ENCODE measurements at regions not wholly inside any gene's neighbourhood (a gene's known extent, or its start where the extent isn't known, plus 50 kb on each side); places are given as distances from the start of the nearest gene placed in this dataset.

DNA sequence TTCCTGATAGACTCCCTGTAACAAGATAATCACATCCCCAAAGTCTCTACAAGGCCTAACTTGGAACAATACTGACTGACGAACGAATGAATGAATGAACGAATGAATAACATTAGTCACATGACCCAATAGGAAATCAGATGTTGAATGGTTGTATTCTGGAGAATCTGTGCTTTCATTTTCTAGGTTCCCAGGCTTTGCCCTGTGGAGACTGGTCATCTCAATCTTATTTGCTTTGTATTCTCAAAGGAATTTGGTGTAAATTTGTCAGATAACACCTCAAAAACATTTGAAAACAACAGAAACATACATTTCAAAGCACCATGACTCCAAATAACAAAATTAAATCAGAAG lies 69.6 kb upstream of the COL1A2 start:
- no peak for TF ChIP-seq POLR2AphosphoS5 (IDR thresholded peaks at IDR 0.05)
- TF ChIP-seq, protein P1, sequence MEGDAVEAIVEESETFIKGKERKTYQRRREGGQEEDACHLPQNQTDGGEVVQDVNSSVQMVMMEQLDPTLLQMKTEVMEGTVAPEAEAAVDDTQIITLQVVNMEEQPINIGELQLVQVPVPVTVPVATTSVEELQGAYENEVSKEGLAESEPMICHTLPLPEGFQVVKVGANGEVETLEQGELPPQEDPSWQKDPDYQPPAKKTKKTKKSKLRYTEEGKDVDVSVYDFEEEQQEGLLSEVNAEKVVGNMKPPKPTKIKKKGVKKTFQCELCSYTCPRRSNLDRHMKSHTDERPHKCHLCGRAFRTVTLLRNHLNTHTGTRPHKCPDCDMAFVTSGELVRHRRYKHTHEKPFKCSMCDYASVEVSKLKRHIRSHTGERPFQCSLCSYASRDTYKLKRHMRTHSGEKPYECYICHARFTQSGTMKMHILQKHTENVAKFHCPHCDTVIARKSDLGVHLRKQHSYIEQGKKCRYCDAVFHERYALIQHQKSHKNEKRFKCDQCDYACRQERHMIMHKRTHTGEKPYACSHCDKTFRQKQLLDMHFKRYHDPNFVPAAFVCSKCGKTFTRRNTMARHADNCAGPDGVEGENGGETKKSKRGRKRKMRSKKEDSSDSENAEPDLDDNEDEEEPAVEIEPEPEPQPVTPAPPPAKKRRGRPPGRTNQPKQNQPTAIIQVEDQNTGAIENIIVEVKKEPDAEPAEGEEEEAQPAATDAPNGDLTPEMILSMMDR (IDR thresholded peaks at IDR 0.05), result no peak

All from breast epithelium (tissue), 3 donors.